GM12891 (cell line): ENCODE measurements at regions not wholly inside any gene's neighbourhood (a gene's known extent, or its start where the extent isn't known, plus 50 kb on each side); places are given as distances from the start of the nearest gene placed in this dataset.

Experiments
- POLR2A ChIP-seq: IDR thresholded peaks from 2 replicates; pipeline ENCODE4 v1.6.1; 2011; ENCODE audit warnings: low read depth, low read length, control low read depth
- POLR2AphosphoS5 ChIP-seq: IDR thresholded peaks from 2 replicates; pipeline ENCODE4 v1.6.1; 2011; ENCODE audit warnings: low read depth, low read length, control low read depth

DNA sequence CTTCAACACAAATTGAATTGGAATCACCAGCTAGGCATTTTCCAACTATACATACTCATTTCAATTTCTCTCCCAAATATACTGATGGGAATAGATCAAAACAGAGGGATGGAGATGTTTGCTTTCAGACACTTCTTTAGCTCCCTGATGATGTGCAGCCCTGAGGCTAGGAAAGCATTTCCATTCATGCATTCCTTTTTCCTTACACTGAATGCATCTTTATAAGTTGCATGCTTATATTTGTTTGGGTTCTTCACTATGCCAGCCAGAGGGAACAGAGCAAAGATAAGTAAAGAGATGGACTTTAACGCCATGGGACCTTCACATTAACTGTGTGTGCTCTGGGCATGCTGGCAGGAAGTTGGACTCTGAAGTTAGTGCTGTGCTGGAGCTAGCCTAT lies 696.5 kb upstream of the CDH9 start:
- no peak for TF ChIP-seq POLR2AphosphoS5
- no peak for TF ChIP-seq POLR2A
